IMR-90 (cell line): ENCODE measurements at regions not wholly inside any gene's neighbourhood (a gene's known extent, or its start where the extent isn't known, plus 50 kb on each side); places are given as distances from the start of the nearest gene placed in this dataset.

Source experiments
- ATAC-seq: fragments of 200-7000 bp; cut with Tn5 transposase; 2 replicates; pipeline ENCODE4 v1.9.1; 2020; ENCODE audit warnings: low read depth, mild to moderate bottlenecking, moderate library complexity
- BruUV-seq: library from RNA; stranded (reverse); fragments of 400-500 nt; replicated peaks from 2 replicates; lab custom pipeline; 2021; lab: Mats Ljungman, UMichigan
- CTCF ChIA-PET: fragments of 300-600 bp; formaldehyde crosslinking; extraction: SDS; loops from one replicate; lab custom pipeline; 2021; ENCODE audit warnings: antibody characterized with exemption; lab: Yijun Ruan, JAX
- POLR2A ChIA-PET: fragments of 300-600 bp; sonication (Branson Sonifier 250); formaldehyde crosslinking; loops from one replicate; lab custom pipeline; 2022; ENCODE audit warnings: antibody characterized with exemption; ENCODE audit not compliant: unreplicated experiment; lab: Charles Lee
- DNase-seq: peaks from one replicate; pipeline ENCODE4 v3.0.0; 2013
- H2AFZ ChIP-seq: replicated peaks from 2 replicates; pipeline ENCODE3; 2013; ENCODE audit warnings: low read length, mild to moderate bottlenecking; ENCODE audit not compliant: poor library complexity
- H2AK5ac ChIP-seq: 2 replicates; pipeline ENCODE4 v1.6.1; 2013; ENCODE audit warnings: low read depth, low read length, inconsistent platforms
- H2AK9ac ChIP-seq: replicated peaks from 2 replicates; pipeline ENCODE3; 2013; ENCODE audit warnings: mild to moderate bottlenecking, low read depth, low read length, moderate library complexity; ENCODE audit not compliant: poor library complexity
- H2BK120ac ChIP-seq: 2 replicates; pipeline ENCODE4 v1.6.1; 2013; ENCODE audit warnings: low read depth, low read length, inconsistent platforms
- H2BK15ac ChIP-seq: 3 replicates; pipeline ENCODE4 v1.6.1; 2013; ENCODE audit warnings: low read depth, low read length, inconsistent platforms
- H2BK20ac ChIP-seq: 2 replicates; pipeline ENCODE4 v1.6.1; 2013; ENCODE audit warnings: low read depth, mild to moderate bottlenecking, inconsistent platforms, low read length, moderate library complexity
- H2BK5ac ChIP-seq: 2 replicates; pipeline ENCODE4 v1.6.1; 2013; ENCODE audit warnings: mild to moderate bottlenecking, low read depth, low read length, inconsistent platforms; ENCODE audit not compliant: poor library complexity, severe bottlenecking
- H3K14ac ChIP-seq: replicated peaks from 2 replicates; pipeline ENCODE4 v1.6.1; 2013; ENCODE audit warnings: low read depth, low read length, inconsistent platforms
- H3K18ac ChIP-seq: 2 replicates; pipeline ENCODE4 v1.6.1; 2013; ENCODE audit warnings: low read depth, low read length, control low read depth
- H3K23ac ChIP-seq: 2 replicates; pipeline ENCODE4 v1.6.1; 2013; ENCODE audit warnings: low read depth, low read length, inconsistent platforms
- H3K27ac ChIP-seq: 2 replicates; pipeline ENCODE4 v1.5.1; 2013; ENCODE audit warnings: mild to moderate bottlenecking, control low read depth, low read length; ENCODE audit not compliant: insufficient read depth
- H3K27me3 ChIP-seq: 2 replicates; pipeline ENCODE4 v1.6.1; 2013; ENCODE audit warnings: low read length; ENCODE audit not compliant: control insufficient read depth, insufficient read depth
- H3K36me3 ChIP-seq: 2 replicates; pipeline ENCODE4 v1.6.1; 2013; ENCODE audit warnings: low read length, mixed read lengths; ENCODE audit not compliant: control insufficient read depth, insufficient read depth
- H3K4ac ChIP-seq: 2 replicates; pipeline ENCODE4 v1.6.1; 2013; ENCODE audit warnings: low read depth, low read length, inconsistent platforms
- H3K4me1 ChIP-seq: 2 replicates; pipeline ENCODE4 v1.6.1; 2013; ENCODE audit warnings: low read length, mixed read lengths; ENCODE audit not compliant: control insufficient read depth, insufficient read depth
- H3K4me2 ChIP-seq: 2 replicates; pipeline ENCODE4 v1.6.1; 2013; ENCODE audit warnings: low read depth, mild to moderate bottlenecking, control low read depth, low read length, moderate library complexity
- H3K4me3 ChIP-seq: 2 replicates; pipeline ENCODE4 v1.5.1; 2013; ENCODE audit warnings: low read depth, mild to moderate bottlenecking, control low read depth, low read length, moderate library complexity; ENCODE audit not compliant: insufficient read depth
- H3K56ac ChIP-seq: 2 replicates; pipeline ENCODE4 v1.6.1; 2013; ENCODE audit warnings: low read length, inconsistent platforms; ENCODE audit not compliant: insufficient read depth; ENCODE audit errors: extremely low read depth
- H3K79me1 ChIP-seq, 2 experiments: 2 replicates each; pipeline ENCODE4 v1.6.1; 2013; ENCODE audit warnings: low read length in 2 of 2, inconsistent platforms in 1 of 2, low read depth in 1 of 2
- H3K9ac ChIP-seq: 2 replicates; pipeline ENCODE4 v1.6.1; 2013; ENCODE audit warnings: low read depth, low read length, control low read depth
- H3K9me1 ChIP-seq: 2 replicates; pipeline ENCODE4 v1.6.1; 2013; ENCODE audit warnings: low read length, inconsistent platforms; ENCODE audit not compliant: insufficient read depth
- H3K9me3 ChIP-seq: 2 replicates; pipeline ENCODE4 v1.6.1; 2013; ENCODE audit warnings: low read length; ENCODE audit not compliant: control insufficient read depth, insufficient read depth
- H4K20me1 ChIP-seq: 2 replicates; pipeline ENCODE4 v1.6.1; 2013; ENCODE audit warnings: low read length, inconsistent platforms; ENCODE audit not compliant: insufficient read depth
- H4K5ac ChIP-seq: 2 replicates; pipeline ENCODE4 v1.6.1; 2013; ENCODE audit warnings: mild to moderate bottlenecking, low read depth, low read length, control low read depth
- H4K8ac ChIP-seq, 2 experiments: 2 replicates each; pipeline ENCODE4 v1.6.1; 2013; ENCODE audit warnings: low read depth in 2 of 2, low read length in 2 of 2, control low read depth in 1 of 2, inconsistent platforms in 1 of 2
- H4K91ac ChIP-seq: 2 replicates; pipeline ENCODE4 v1.6.1; 2013; ENCODE audit warnings: low read depth, low read length, inconsistent platforms; ENCODE audit not compliant: insufficient read depth
- BHLHE40 ChIP-seq: fragments of 150-350 bp; IDR thresholded peaks from 2 replicates; pipeline ENCODE4 v1.6.1; 2016; ENCODE audit warnings: mild to moderate bottlenecking, low read depth, low read length
- CEBPB ChIP-seq: IDR thresholded peaks from 2 replicates; pipeline ENCODE4 v1.6.1; 2012; ENCODE audit warnings: low read depth, low read length, improper control_type of control experiment
- CHD1 ChIP-seq: IDR thresholded peaks from 2 replicates; pipeline ENCODE4 v1.6.1; 2012; ENCODE audit warnings: low read depth, low read length, improper control_type of control experiment
- MAFK ChIP-seq: IDR thresholded peaks from 2 replicates; pipeline ENCODE4 v1.6.1; 2012; ENCODE audit warnings: low read depth, low read length, improper control_type of control experiment
- MAZ ChIP-seq: IDR thresholded peaks from 2 replicates; pipeline ENCODE4 v1.6.1; 2012; ENCODE audit warnings: low read depth, mild to moderate bottlenecking, low read length, improper control_type of control experiment, moderate library complexity, borderline replicate concordance
- NFE2L2 ChIP-seq: fragments of 150-350 bp; IDR thresholded peaks from 2 replicates; pipeline ENCODE4 v1.6.1; 2016; ENCODE audit warnings: low read depth, mild to moderate bottlenecking, low read length
- POLR2A ChIP-seq: IDR thresholded peaks from 2 replicates; pipeline ENCODE4 v1.6.1; 2012; ENCODE audit warnings: mild to moderate bottlenecking, low read depth, low read length
- RAD21 ChIP-seq: IDR thresholded peaks from 2 replicates; pipeline ENCODE4 v1.6.1; 2012; ENCODE audit warnings: low read length, improper control_type of control experiment
- RCOR1 ChIP-seq: IDR thresholded peaks from 2 replicates; pipeline ENCODE4 v1.6.1; 2012; ENCODE audit warnings: mild to moderate bottlenecking, low read length, improper control_type of control experiment; ENCODE audit not compliant: insufficient replicate concordance
- RFX5 ChIP-seq: IDR thresholded peaks from 2 replicates; pipeline ENCODE4 v1.8.0; 2012; ENCODE audit warnings: low read depth, mild to moderate bottlenecking, low read length, moderate library complexity
- SMC3 ChIP-seq: fragments of 150-350 bp; IDR thresholded peaks from 2 replicates; pipeline ENCODE4 v1.6.1; 2016; ENCODE audit warnings: low read depth, mild to moderate bottlenecking, antibody characterized with exemption, low read length, moderate library complexity
- WGBS, 2 experiments: methylation state at CpG; one replicate each; pipeline versions ENCODE4 v1.1.5 to v1.1.7; 2013; ENCODE audit warnings: missing lambda C conversion rate in 2 of 2; ENCODE audit not compliant: insufficient read length in 1 of 2; ENCODE audit errors: extremely low coverage in 2 of 2; 5-methylcytosine and 5-hydroxymethylcytosine counted together
- dilution Hi-C: fragments of 300-500 bp; cut with HindIII; formaldehyde crosslinking; loops from one replicate; pipeline ENCODE4 v1.14.3; 2018; ENCODE audit warnings: low sequenced_read_pairs; ENCODE audit not compliant: unreplicated experiment
- in situ Hi-C: fragments of 300-500 bp; cut with MboI; formaldehyde crosslinking; loops from 3 replicates; pipeline ENCODE4 v1.14.3; 2019; ENCODE audit warnings: low sequenced_read_pairs, inconsistent platforms, mixed read lengths
- intact Hi-C: fragments of 100-400 bp; cut with micrococcal nuclease; formaldehyde crosslinking; loops from 2 replicates; pipeline ENCODE4 v1.10.0; 2022
- TF ChIP-seq, protein P1 (sequence below): fragments of 150-350 bp; IDR thresholded peaks from 2 replicates; pipeline ENCODE4 v1.6.1; 2016; ENCODE audit warnings: low read depth, mild to moderate bottlenecking, low read length, moderate library complexity, borderline replicate concordance
- TF ChIP-seq, protein P2 (sequence below): conservative IDR thresholded peaks from 2 replicates; pipeline ENCODE4 v1.5.1; 2012; ENCODE audit warnings: mild to moderate bottlenecking, low read depth, low read length, improper control_type of control experiment

DNA sequence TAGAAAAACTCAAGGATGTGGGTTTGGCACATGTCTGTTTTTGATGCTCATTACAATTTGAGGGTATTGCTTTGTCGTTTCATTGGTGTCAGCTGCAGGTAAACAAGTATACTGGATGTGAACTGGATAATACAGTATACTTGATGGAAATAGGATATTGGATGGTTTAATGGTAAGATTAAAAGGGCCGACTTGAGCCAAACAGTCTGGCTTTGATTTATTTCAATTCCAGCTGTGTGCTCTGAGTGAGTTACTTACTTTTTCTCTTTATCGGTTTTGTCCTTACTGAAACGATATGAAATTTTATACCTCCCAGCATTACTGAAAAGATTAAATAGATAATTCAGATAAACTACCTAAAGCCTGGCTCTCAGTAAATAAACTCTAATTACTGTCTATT lies 227.6 kb downstream of the ASXL3 start:
- intact Hi-C loops: no loop called here
- H3K4me3 ChIP-seq: no peak overlapping the region
- H3K27ac ChIP-seq: no peak overlapping the region
- no peak overlapping the region for H3K18ac ChIP-seq
- no peaks in the 10 kb centered on the region for H3K9me3 ChIP-seq
- H2BK15ac ChIP-seq: no peak overlapping the region
- no peak overlapping the region for H2BK20ac ChIP-seq
- no peak overlapping the region for H4K5ac ChIP-seq
- dilution Hi-C loops: no loop called here
- no peak for ATAC-seq
- H4K20me1 ChIP-seq: no peaks in the 10 kb centered on the region
- no peak overlapping the region for H3K4me2 ChIP-seq
- no peaks in the 10 kb centered on the region for H3K27me3 ChIP-seq
- TF ChIP-seq MAZ (no peak), SMC3 (no peak), NFE2L2 (no peak), CHD1 (no peak), MAFK (no peak), POLR2A (no peak), RFX5 (no peak), RAD21 (no peak), CEBPB (no peak), BHLHE40 (no peak), RCOR1 (no peak)
- TF ChIP-seq, protein P1, sequence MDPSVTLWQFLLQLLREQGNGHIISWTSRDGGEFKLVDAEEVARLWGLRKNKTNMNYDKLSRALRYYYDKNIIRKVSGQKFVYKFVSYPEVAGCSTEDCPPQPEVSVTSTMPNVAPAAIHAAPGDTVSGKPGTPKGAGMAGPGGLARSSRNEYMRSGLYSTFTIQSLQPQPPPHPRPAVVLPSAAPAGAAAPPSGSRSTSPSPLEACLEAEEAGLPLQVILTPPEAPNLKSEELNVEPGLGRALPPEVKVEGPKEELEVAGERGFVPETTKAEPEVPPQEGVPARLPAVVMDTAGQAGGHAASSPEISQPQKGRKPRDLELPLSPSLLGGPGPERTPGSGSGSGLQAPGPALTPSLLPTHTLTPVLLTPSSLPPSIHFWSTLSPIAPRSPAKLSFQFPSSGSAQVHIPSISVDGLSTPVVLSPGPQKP: no peak
- TF ChIP-seq, protein P2, sequence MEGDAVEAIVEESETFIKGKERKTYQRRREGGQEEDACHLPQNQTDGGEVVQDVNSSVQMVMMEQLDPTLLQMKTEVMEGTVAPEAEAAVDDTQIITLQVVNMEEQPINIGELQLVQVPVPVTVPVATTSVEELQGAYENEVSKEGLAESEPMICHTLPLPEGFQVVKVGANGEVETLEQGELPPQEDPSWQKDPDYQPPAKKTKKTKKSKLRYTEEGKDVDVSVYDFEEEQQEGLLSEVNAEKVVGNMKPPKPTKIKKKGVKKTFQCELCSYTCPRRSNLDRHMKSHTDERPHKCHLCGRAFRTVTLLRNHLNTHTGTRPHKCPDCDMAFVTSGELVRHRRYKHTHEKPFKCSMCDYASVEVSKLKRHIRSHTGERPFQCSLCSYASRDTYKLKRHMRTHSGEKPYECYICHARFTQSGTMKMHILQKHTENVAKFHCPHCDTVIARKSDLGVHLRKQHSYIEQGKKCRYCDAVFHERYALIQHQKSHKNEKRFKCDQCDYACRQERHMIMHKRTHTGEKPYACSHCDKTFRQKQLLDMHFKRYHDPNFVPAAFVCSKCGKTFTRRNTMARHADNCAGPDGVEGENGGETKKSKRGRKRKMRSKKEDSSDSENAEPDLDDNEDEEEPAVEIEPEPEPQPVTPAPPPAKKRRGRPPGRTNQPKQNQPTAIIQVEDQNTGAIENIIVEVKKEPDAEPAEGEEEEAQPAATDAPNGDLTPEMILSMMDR: no peak
- no peak overlapping the region for H3K56ac ChIP-seq
- H3K4me1 ChIP-seq: no peaks in the 10 kb centered on the region
- no peak for DNase-seq
- H3K79me1 ChIP-seq: no peaks in the 10 kb centered on the region
- POLR2A ChIA-PET: no interaction called here
- whole genome bisulfite sequencing, 2 experiments: no CpG with 5 or more reads among the region's 4 CpGs
- no TSS peak for BruUV-seq
- no peaks in the 10 kb centered on the region for H3K36me3 ChIP-seq
- no peak overlapping the region for H2BK120ac ChIP-seq
- no peak overlapping the region for H4K91ac ChIP-seq
- CTCF ChIA-PET: no interaction called here
- no peak overlapping the region for H3K14ac ChIP-seq
- no peak overlapping the region for H3K4ac ChIP-seq
- in situ Hi-C loops: no loop called here
- no peak overlapping the region for H2AK5ac ChIP-seq
- H2BK5ac ChIP-seq: no peak overlapping the region
- H3K9ac ChIP-seq: no peak overlapping the region
- no peak overlapping the region for H2AFZ ChIP-seq
- H2AK9ac ChIP-seq: no peak overlapping the region
- no peak overlapping the region for H4K8ac ChIP-seq
- no peaks in the 10 kb centered on the region for H3K9me1 ChIP-seq
- no peak overlapping the region for H3K23ac ChIP-seq
